Loucy (cell line): ENCODE measurements at regions not wholly inside any gene's neighbourhood (a gene's known extent, or its start where the extent isn't known, plus 50 kb on each side); places are given as distances from the start of the nearest gene placed in this dataset.

Source experiments
- CTCF ChIP-seq: fragments of 200-600 bp; sonication (generic); conservative IDR thresholded peaks from 2 replicates; pipeline ENCODE4 v1.5.1; 2014; ENCODE audit warnings: mild to moderate bottlenecking, antibody characterized with exemption, low read length
- EZH2phosphoT487 ChIP-seq: fragments of 200-600 bp; IDR thresholded peaks from 2 replicates; pipeline ENCODE4 v1.6.1; 2018; ENCODE audit warnings: antibody characterized with exemption, mild to moderate bottlenecking, moderate library complexity, borderline replicate concordance

- no peak for TF ChIP-seq CTCF
- TF ChIP-seq EZH2phosphoT487, result no peak
Observed at GRCh38 chr11:116607027-116607426, 165.8 kb downstream of the BUD13 start.
